GM12864 (cell line): ENCODE measurements at regions not wholly inside any gene's neighbourhood (a gene's known extent, or its start where the extent isn't known, plus 50 kb on each side); places are given as distances from the start of the nearest gene placed in this dataset.

Source experiments
- DNase-seq: peaks from one replicate; pipeline ENCODE4 v3.0.0-alpha.2; 2011; ENCODE audit warnings: low read depth
- H3K4me3 ChIP-seq: 2 replicates; pipeline ENCODE4 v1.5.1; 2011; ENCODE audit warnings: mild to moderate bottlenecking, low read depth, low read length, control low read depth
- TF ChIP-seq, protein P1 (sequence below): IDR thresholded peaks from 2 replicates; pipeline ENCODE4 v1.5.1; 2011; ENCODE audit warnings: low read depth, mild to moderate bottlenecking, moderate library complexity, low read length, control low read depth, inconsistent platforms; ENCODE audit errors: missing control alignments

DNA sequence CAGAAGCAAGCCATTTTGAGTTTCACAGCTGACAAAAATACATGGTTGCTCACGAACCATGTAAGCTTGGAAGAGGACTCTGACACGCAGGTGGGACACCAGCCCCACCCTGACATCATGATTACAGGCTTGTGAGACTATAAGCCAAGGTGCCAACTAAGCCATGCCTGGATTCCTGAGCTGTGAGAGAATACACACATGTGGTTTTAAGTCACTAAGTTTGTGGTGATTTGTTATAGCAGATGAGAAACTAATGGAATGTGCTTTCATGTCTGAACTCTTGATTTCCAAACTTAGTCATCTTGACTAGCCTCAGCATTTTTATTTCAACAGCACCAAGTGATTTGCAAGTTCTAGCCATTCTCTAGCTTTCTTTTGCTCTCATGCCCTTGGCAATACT, 676.1 kb upstream of the CELF4 start:
- H3K4me3 ChIP-seq: no peak overlapping the region
- TF ChIP-seq, protein P1, sequence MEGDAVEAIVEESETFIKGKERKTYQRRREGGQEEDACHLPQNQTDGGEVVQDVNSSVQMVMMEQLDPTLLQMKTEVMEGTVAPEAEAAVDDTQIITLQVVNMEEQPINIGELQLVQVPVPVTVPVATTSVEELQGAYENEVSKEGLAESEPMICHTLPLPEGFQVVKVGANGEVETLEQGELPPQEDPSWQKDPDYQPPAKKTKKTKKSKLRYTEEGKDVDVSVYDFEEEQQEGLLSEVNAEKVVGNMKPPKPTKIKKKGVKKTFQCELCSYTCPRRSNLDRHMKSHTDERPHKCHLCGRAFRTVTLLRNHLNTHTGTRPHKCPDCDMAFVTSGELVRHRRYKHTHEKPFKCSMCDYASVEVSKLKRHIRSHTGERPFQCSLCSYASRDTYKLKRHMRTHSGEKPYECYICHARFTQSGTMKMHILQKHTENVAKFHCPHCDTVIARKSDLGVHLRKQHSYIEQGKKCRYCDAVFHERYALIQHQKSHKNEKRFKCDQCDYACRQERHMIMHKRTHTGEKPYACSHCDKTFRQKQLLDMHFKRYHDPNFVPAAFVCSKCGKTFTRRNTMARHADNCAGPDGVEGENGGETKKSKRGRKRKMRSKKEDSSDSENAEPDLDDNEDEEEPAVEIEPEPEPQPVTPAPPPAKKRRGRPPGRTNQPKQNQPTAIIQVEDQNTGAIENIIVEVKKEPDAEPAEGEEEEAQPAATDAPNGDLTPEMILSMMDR: no peak
- DNase-seq: no peak

DNA sequence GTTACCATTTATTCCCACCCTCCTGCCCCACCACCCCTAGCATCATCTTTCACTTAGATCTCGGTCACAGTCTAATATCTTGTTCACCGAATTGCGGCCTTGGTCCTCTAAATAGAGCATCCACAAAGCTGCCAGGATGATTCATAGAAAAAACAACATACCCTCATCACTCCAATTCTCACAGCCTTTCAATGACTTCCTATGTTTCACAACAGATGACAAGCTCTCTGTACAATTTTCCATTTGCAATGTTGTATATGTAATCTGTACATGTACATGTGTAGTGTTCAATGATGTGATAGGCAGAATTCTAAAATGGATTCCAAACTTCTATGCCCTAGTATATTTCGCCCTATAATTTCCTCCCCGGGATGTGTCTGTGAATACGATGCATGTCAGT, 675.6 kb upstream of the CELF4 start:
- TF ChIP-seq, protein P1: no peak
- H3K4me3 ChIP-seq: no peak overlapping the region
- no peak for DNase-seq

DNA sequence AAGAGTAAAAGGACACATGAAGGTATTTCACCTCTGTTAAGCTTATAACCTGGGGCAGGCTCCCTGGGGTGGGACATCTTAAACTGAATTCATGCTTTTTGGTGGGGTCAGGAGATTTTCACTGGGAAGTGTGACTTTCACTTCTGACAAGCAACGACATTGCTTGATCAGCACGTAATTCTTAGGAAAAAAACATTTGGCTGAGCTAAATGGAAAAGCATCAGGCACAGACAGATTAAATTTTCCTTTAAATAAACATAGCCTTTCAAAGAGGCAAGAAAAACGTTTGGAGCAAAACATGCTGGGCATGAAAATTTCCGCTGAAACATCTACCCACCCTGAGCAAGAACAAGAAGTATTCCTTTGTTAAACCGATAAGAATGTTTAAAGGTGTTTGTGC, 674.0 kb upstream of the CELF4 start:
- TF ChIP-seq, protein P1: no peak

DNA sequence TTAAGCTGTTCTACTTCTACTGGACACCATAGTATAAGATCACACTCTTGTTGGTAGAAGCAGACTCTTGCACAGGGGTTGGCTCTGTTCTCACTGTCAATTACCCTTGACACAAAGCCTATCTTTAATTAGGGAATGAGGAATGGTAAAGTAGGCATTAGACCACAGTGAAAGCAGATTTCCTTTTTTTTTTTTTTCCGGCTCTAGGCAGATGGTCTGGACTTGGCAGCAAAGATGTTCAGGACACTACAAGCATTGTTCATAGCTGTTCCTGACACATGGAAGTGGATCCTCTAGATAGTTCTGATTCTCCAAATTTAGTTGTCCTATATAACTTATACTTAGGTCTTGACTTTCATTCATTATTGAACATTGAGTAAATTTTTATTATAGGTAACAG, 672.2 kb upstream of the CELF4 start:
- DNase-seq: no peak
- H3K4me3 ChIP-seq: no peak overlapping the region
- TF ChIP-seq, protein P1: no peak

More for the DNA sequence above, 674.0 kb upstream of the CELF4 start:
- no peak overlapping the region for H3K4me3 ChIP-seq
- DNase-seq: no peak

DNA sequence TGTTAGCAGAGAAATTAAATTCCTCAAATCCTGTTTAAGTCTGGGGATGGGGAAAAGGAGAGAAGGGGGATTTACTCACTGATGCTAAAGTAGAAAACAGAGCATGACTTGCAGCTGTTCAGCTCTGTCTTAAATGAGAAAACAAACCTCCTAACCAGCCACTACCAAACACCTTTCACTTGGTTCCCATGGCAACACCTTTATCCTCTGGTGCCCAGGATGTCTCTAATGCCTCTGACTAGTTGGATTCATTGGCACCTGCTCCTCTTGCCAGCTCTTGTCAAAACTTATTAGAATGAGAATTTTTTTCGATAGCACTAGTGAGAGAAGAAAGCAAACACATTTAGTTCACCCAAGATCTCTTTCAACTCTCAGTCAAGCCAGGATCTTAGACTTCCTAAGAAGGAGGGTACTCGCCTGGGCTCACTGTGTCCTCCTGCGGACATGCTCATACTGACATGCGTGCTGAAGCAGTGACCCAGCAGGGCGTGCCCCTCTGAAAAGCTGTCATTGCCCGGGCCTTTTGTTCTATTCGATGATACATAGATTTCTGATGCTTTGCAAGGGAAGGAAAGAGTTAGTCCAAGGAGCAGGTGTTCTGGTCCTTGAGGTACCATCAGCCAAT, 656.0 kb upstream of the CELF4 start:
- DNase-seq: no peak
- TF ChIP-seq, protein P1: no peak
- no peak overlapping the region for H3K4me3 ChIP-seq

DNA sequence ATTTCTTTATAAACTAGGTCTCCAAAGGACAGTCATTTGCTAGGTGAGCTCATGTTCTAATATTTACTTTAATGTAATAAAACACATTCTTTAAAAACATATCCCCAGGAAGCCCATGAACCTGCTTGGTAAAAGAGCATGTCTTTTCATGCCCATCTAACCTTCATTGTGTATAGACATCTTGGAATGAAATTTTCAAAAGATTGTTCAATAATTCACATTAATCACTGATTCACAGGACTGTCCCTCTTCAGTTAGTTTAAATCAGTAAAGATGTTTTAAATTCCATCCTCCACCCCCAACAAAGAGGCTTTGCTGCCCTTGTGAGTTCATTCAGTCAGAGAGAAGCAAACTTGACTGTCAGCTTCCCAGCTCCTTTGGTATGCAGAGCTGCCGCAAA, 633.4 kb upstream of the CELF4 start:
- H3K4me3 ChIP-seq: no peak overlapping the region
- DNase-seq: no peak
- TF ChIP-seq, protein P1: no peak

DNA sequence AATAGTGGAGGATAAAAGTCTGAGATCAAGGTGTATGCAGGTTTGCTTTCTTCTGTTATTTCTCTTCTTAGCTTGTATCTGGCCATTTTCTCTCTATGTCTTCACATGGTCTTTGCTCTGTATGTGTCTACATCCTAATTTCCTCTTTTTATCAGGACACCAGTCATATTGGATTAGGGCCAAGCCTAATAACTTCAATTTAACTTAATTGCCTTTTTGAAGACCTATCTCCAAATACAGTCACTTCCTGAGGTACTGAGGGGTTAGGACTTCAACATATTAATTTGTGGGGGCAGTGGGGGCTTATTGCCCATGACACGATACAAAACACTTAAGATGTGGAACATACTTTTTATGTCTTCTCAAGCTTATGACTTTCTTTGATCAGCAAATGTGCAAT, 632.9 kb upstream of the CELF4 start:
- H3K4me3 ChIP-seq: no peak overlapping the region
- TF ChIP-seq, protein P1: no peak
- no peak for DNase-seq
